ENCODE measurements at regions not wholly inside any gene's neighbourhood (a gene's known extent, or its start where the extent isn't known, plus 50 kb on each side); places are given as distances from the start of the nearest gene placed in this dataset.

DNA sequence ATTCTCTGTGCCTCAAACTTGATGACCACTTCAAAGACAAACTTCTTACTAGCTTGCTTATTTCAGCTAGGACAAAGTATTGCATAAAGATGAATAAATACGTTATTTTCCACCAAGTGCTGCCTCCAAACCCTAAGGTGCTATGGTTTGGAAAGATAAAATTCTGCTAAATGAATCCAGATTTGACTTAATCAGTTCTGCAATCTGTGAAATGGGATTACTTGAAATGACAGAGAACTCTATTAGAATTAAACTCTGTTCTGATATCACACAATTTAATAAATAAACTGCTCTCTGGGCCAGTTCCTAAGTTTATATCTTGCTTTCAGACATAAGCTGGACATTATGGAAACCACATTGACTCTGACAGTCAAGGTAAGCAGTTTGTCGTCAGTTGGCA, 338.8 kb upstream of the SEMA6D start:
- TF ChIP-seq EP300 (IDR thresholded peaks at IDR 0.05; ENCODE audit: borderline replicate concordance) = no peak
- TF ChIP-seq, protein P1, sequence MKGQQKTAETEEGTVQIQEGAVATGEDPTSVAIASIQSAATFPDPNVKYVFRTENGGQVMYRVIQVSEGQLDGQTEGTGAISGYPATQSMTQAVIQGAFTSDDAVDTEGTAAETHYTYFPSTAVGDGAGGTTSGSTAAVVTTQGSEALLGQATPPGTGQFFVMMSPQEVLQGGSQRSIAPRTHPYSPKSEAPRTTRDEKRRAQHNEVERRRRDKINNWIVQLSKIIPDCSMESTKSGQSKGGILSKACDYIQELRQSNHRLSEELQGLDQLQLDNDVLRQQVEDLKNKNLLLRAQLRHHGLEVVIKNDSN (IDR thresholded peaks at IDR 0.05) = no peak
- no peak for TF ChIP-seq ZBTB7A (IDR thresholded peaks at IDR 0.05; ENCODE audit: low read depth)
- TF ChIP-seq REST (IDR thresholded peaks at IDR 0.05; ENCODE audit: low read depth) = no peak
- TF ChIP-seq YY1 (IDR thresholded peaks at IDR 0.05; ENCODE audit: low read depth) = no peak
- TF ChIP-seq FOXM1 (IDR thresholded peaks at IDR 0.05; ENCODE audit: borderline replicate concordance, low read depth) = no peak
- TF ChIP-seq TCF12 (IDR thresholded peaks at IDR 0.05; ENCODE audit: low read depth) = no peak
- TF ChIP-seq RAD21 (IDR thresholded peaks at IDR 0.05; ENCODE audit: low read depth) = no peak
- TF ChIP-seq NFIC (IDR thresholded peaks at IDR 0.05) = no peak
- TF ChIP-seq CREB1 (IDR thresholded peaks at IDR 0.05; ENCODE audit: low read depth) = no peak
- no peak for TF ChIP-seq TAF1 (IDR thresholded peaks at IDR 0.05; ENCODE audit: low read depth)
- TF ChIP-seq TEAD4 (IDR thresholded peaks at IDR 0.05) = no peak
- no peak for TF ChIP-seq EGR1 (IDR thresholded peaks at IDR 0.05)
- TF ChIP-seq, protein P2, sequence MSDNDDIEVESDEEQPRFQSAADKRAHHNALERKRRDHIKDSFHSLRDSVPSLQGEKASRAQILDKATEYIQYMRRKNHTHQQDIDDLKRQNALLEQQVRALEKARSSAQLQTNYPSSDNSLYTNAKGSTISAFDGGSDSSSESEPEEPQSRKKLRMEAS (IDR thresholded peaks at IDR 0.05) = no peak
- TF ChIP-seq CEBPB (IDR thresholded peaks at IDR 0.05) = no peak

DNA sequence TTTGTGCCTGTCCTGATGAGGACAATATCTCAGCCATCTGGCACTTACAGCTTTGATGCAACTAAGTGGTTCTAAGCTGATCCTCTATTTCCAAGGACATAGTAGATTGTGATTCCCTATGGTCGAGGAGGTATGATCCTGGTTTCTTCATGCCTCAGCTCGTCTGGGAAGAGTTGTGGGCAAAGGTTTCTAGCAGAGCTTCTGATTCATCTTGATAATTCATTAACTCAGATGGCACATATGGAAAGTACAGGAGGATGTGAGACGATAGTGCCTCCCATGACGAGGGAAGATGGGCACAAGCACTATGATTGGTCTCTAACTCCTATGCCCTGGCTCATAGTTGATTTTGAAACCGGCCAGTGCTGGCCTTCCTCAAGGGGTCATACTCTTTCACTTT, 334.2 kb upstream of the SEMA6D start:
- TF ChIP-seq FOXM1 (IDR thresholded peaks at IDR 0.05; ENCODE audit: borderline replicate concordance, low read depth) (no peak), TEAD4 (IDR thresholded peaks at IDR 0.05) (no peak), YY1 (IDR thresholded peaks at IDR 0.05; ENCODE audit: low read depth) (no peak), REST (IDR thresholded peaks at IDR 0.05; ENCODE audit: low read depth) (no peak), EGR1 (IDR thresholded peaks at IDR 0.05) (no peak), RAD21 (IDR thresholded peaks at IDR 0.05; ENCODE audit: low read depth) (no peak), NFIC (IDR thresholded peaks at IDR 0.05) (no peak), TCF12 (IDR thresholded peaks at IDR 0.05; ENCODE audit: low read depth) (no peak), CEBPB (IDR thresholded peaks at IDR 0.05) (no peak), TAF1 (IDR thresholded peaks at IDR 0.05; ENCODE audit: low read depth) (no peak), CREB1 (IDR thresholded peaks at IDR 0.05; ENCODE audit: low read depth) (no peak)
- TF ChIP-seq, protein P2 (IDR thresholded peaks at IDR 0.05) = no peak
- TF ChIP-seq, protein P1 (IDR thresholded peaks at IDR 0.05) = no peak

- TF ChIP-seq TEAD4 (IDR thresholded peaks at IDR 0.05) (no peak), REST (IDR thresholded peaks at IDR 0.05; ENCODE audit: low read depth) (no peak), TAF1 (IDR thresholded peaks at IDR 0.05; ENCODE audit: low read depth) (no peak)
- TF ChIP-seq, protein P1 (IDR thresholded peaks at IDR 0.05) = no peak
- TF ChIP-seq, protein P2 (IDR thresholded peaks at IDR 0.05) = no peak
These were observed 333.5 kb upstream of the SEMA6D start for GRCh38 chr15:47383801-47384200.

DNA sequence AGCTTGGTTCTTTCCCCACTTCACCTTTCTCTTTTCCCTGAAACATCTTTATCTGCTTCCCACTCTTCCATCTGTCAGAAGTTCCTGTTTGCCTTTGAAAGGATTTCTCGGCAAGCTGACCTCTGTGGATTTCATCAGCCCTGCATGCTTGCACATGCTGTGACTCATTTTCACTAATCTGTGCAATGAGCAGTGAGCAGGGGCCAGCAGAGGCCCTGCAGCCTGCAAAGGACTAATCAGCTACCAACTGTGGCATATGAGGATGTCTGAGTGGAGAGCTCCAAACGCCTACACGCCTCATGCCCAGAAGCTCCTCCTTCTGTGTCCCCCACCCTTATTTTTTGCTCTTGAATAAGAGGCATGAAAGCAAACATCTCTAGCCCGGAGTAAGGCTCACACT, 333.0 kb upstream of the SEMA6D start:
- TF ChIP-seq EGR1 (IDR thresholded peaks at IDR 0.05) (no peak), TCF12 (IDR thresholded peaks at IDR 0.05; ENCODE audit: low read depth) (no peak)
